Endothelial cell of umbilical vein (primary cell): ENCODE measurements at regions not wholly inside any gene's neighbourhood (a gene's known extent, or its start where the extent isn't known, plus 50 kb on each side); places are given as distances from the start of the nearest gene placed in this dataset.

ENCODE experiments used
- BruUV-seq: library from RNA; stranded (reverse); fragments of 400-500 nt; replicated peaks from 2 replicates; lab custom pipeline; 2021; lab: Mats Ljungman, UMichigan
- CTCF ChIA-PET: fragments of 300-600, 350-600 bp; sonication (Branson Sonifier 250); formaldehyde crosslinking; loops from one replicate; lab custom pipeline; 2021; ENCODE audit warnings: antibody characterized with exemption, inconsistent platforms; lab: Charles Lee
- POLR2A ChIA-PET: fragments of 300-600, 350-600 bp; sonication (Branson Sonifier 250); formaldehyde crosslinking; loops from one replicate; lab custom pipeline; 2021; ENCODE audit warnings: antibody characterized with exemption, inconsistent platforms; lab: Charles Lee
- DNase-seq: peaks from one replicate; pipeline ENCODE4 v3.0.0-alpha.2; 2011; ENCODE audit warnings: low read depth, low spot score
- FAIRE-seq: peaks from 2 replicates; lab custom pipeline; 2011; peaks lifted over from hg19 to GRCh38; lab: Jason Lieb, UNC
- H2AFZ ChIP-seq: 2 replicates; pipeline ENCODE4 v1.6.0; 2012; ENCODE audit warnings: low read depth, low read length, control low read depth, inconsistent platforms
- H3K27ac ChIP-seq: 2 replicates; pipeline ENCODE4 v1.5.1; 2011; ENCODE audit warnings: low read depth, mild to moderate bottlenecking, control low read depth, low read length, moderate library complexity; ENCODE audit not compliant: insufficient read depth
- H3K27me3 ChIP-seq, 2 experiments: 2 replicates each; pipeline versions ENCODE4 v1.6.0 to v1.6.1; 2011; ENCODE audit warnings: low read length in 2 of 2, mixed read lengths in 1 of 2; ENCODE audit not compliant: control insufficient read depth in 2 of 2, insufficient read depth in 2 of 2
- H3K36me3 ChIP-seq, 2 experiments: 2 replicates in 1 of 2; 3 replicates in 1 of 2; pipeline ENCODE4 v1.5.1; 2011; ENCODE audit warnings: low read length in 2 of 2, mild to moderate bottlenecking in 1 of 2, moderate library complexity in 1 of 2; ENCODE audit not compliant: control insufficient read depth in 2 of 2, insufficient read depth in 2 of 2; ENCODE audit errors: extremely low read depth in 1 of 2
- H3K4me1 ChIP-seq: 3 replicates; pipeline ENCODE4 v1.5.1; 2011; ENCODE audit warnings: mild to moderate bottlenecking, low read length; ENCODE audit not compliant: control insufficient read depth, insufficient read depth; ENCODE audit errors: extremely low read depth
- H3K4me2 ChIP-seq: 2 replicates; pipeline ENCODE4 v1.6.1; 2011; ENCODE audit warnings: low read length, control low read depth, mixed read lengths; ENCODE audit not compliant: insufficient read depth
- H3K4me3 ChIP-seq, 3 experiments: fragments of 200-600 bp in 1 of 3; sonication (generic), shearing (Covaris generic) in 1 of 3; replicated peaks in 1 of 3; 2 replicates each; pipeline ENCODE4 v1.5.1; 2011 to 2016; ENCODE audit warnings: control low read depth in 3 of 3, low read length in 3 of 3, mild to moderate bottlenecking in 2 of 3, inconsistent platforms in 1 of 3, low read depth in 1 of 3, moderate library complexity in 1 of 3; ENCODE audit not compliant: insufficient read depth in 1 of 3
- H3K79me2 ChIP-seq: 2 replicates; pipeline ENCODE4 v1.6.0; 2012; ENCODE audit warnings: low read length, inconsistent platforms; ENCODE audit not compliant: control insufficient read depth, insufficient read depth
- H3K9ac ChIP-seq: replicated peaks from 2 replicates; pipeline ENCODE3; 2011; ENCODE audit warnings: low read length, control low read depth; ENCODE audit not compliant: insufficient read depth; ENCODE audit errors: extremely low read depth
- H3K9me1 ChIP-seq: replicated peaks from 3 replicates; pipeline ENCODE4 v1.6.0; 2011; ENCODE audit warnings: mild to moderate bottlenecking, low read length; ENCODE audit not compliant: control insufficient read depth, insufficient read depth; ENCODE audit errors: extremely low read depth
- H3K9me3 ChIP-seq: replicated peaks from 2 replicates; pipeline ENCODE4 v1.5.1; 2012; ENCODE audit warnings: low read length, inconsistent platforms; ENCODE audit not compliant: control insufficient read depth, insufficient read depth
- H4K20me1 ChIP-seq: replicated peaks from 2 replicates; pipeline ENCODE3; 2011; ENCODE audit warnings: mild to moderate bottlenecking, low read length; ENCODE audit not compliant: control insufficient read depth, insufficient read depth; ENCODE audit errors: extremely low read depth
- EZH2 ChIP-seq: IDR thresholded peaks from 2 replicates; pipeline ENCODE4 v1.6.1; 2012; ENCODE audit warnings: borderline replicate concordance, low read depth, mild to moderate bottlenecking, moderate library complexity, low read length, inconsistent platforms; ENCODE audit not compliant: severe bottlenecking
- FOS ChIP-seq: IDR thresholded peaks from 2 replicates; pipeline ENCODE4 v1.6.1; 2011; ENCODE audit warnings: mild to moderate bottlenecking, low read length, moderate library complexity, borderline replicate concordance; ENCODE audit not compliant: insufficient read depth
- GATA2 ChIP-seq: IDR thresholded peaks from 2 replicates; pipeline ENCODE4 v1.7.0; 2011; ENCODE audit warnings: low read depth, mild to moderate bottlenecking, moderate library complexity, mixed read lengths, low read length; ENCODE audit not compliant: insufficient read length, insufficient read depth
- MAX ChIP-seq: IDR thresholded peaks from 2 replicates; pipeline ENCODE4 v1.6.1; 2011; ENCODE audit not compliant: insufficient read depth, insufficient read length
- MYC ChIP-seq: IDR thresholded peaks from one replicate; pipeline ENCODE4 v1.6.1; 2011; ENCODE audit warnings: mild to moderate bottlenecking, low read depth, low read length
- POLR2A ChIP-seq: IDR thresholded peaks from 2 replicates; pipeline ENCODE4 v1.6.1; 2012; ENCODE audit warnings: low read depth, mild to moderate bottlenecking, control low read depth, low read length
- POLR2AphosphoS5 ChIP-seq: IDR thresholded peaks from 2 replicates; pipeline ENCODE4 v1.6.1; 2012; ENCODE audit warnings: low read depth, mild to moderate bottlenecking, control low read depth, low read length, moderate library complexity; ENCODE audit not compliant: insufficient read depth
- dilution Hi-C: fragments of 300-500 bp; cut with MboI; formaldehyde crosslinking; loops from one replicate; pipeline ENCODE4 v1.15.0; 2019; ENCODE audit warnings: low sequenced_read_pairs; ENCODE audit not compliant: extremely low pct_ligation_motif_present
- intact Hi-C: fragments of 100-400 bp; cut with micrococcal nuclease; formaldehyde crosslinking; loops from one replicate; pipeline ENCODE4 v1.10.0; 2022
- TF ChIP-seq, protein P1 (sequence below), 2 donors: IDR thresholded peaks; 1 replicate in 1 of 2; 2 replicates in 1 of 2; pipeline ENCODE4 v1.5.1; 2011; ENCODE audit warnings: low read length in 2 of 2, mild to moderate bottlenecking in 2 of 2, moderate library complexity in 2 of 2, control low read depth in 1 of 2, inconsistent platforms in 1 of 2, low read depth in 1 of 2; ENCODE audit not compliant: insufficient read depth in 1 of 2; ENCODE audit errors: extremely low read depth in 1 of 2

DNA sequence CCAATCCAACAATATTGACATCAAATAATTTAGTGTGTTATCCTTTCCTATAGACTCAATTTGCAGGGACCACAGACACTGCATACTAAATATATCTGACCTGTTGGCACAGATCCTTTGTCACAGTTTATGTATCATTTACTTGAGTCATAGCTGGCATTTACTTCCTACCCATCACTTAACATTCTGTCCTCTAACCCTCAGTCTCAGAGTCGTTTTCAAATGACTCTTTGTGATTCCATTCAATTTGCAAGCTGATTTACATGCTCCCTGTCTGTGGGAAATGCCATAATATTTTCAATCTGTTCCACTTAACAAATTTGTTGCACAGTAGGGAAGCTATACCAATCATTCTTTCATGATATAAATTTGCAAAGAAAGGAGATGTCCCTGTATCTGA lies 265.7 kb upstream of the EDIL3 start:
- dilution Hi-C loops (no loop called here), intact Hi-C loops (no loop called here)
- DNase-seq (no peak), FAIRE-seq (no peak)
- H3K9me3 ChIP-seq = no peaks in the 10 kb centered on the region
- no peak overlapping the region for H3K4me2 ChIP-seq
- H3K27me3 ChIP-seq = no peaks in the 10 kb centered on the region
- H3K9ac ChIP-seq = no peak overlapping the region
- H4K20me1 ChIP-seq = no peaks in the 10 kb centered on the region
- ChIA-PET CTCF (interaction anchor here (0.7 to 1.5 kb wide), 3 partner anchors 9 to 39 kb away, joined by 3 to 4 read pairs (median 4); no protein-coding TSS in a partner anchor), POLR2A (no interaction called here)
- no peak overlapping the region for H2AFZ ChIP-seq
- TF ChIP-seq POLR2A (no peak), FOS (no peak), MAX (no peak), GATA2 (no peak), EZH2 (no peak), POLR2AphosphoS5 (no peak), MYC (no peak)
- TF ChIP-seq, protein P1, sequence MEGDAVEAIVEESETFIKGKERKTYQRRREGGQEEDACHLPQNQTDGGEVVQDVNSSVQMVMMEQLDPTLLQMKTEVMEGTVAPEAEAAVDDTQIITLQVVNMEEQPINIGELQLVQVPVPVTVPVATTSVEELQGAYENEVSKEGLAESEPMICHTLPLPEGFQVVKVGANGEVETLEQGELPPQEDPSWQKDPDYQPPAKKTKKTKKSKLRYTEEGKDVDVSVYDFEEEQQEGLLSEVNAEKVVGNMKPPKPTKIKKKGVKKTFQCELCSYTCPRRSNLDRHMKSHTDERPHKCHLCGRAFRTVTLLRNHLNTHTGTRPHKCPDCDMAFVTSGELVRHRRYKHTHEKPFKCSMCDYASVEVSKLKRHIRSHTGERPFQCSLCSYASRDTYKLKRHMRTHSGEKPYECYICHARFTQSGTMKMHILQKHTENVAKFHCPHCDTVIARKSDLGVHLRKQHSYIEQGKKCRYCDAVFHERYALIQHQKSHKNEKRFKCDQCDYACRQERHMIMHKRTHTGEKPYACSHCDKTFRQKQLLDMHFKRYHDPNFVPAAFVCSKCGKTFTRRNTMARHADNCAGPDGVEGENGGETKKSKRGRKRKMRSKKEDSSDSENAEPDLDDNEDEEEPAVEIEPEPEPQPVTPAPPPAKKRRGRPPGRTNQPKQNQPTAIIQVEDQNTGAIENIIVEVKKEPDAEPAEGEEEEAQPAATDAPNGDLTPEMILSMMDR (IDR thresholded peaks at IDR 0.05; ENCODE audit: extremely low read depth in 1 of 2, insufficient read depth in 1 of 2, low read depth in 1 of 2, low read length in 2 of 2) = no peak
- no peaks in the 10 kb centered on the region for H3K9me1 ChIP-seq
- H3K36me3 ChIP-seq = no peaks in the 10 kb centered on the region
- H3K79me2 ChIP-seq = no peaks in the 10 kb centered on the region
- no peaks in the 10 kb centered on the region for H3K4me1 ChIP-seq
- no peak overlapping the region for H3K27ac ChIP-seq
- no peak overlapping the region for H3K4me3 ChIP-seq
- no TSS peak for BruUV-seq
